ENCODE measurements at regions not wholly inside any gene's neighbourhood (a gene's known extent, or its start where the extent isn't known, plus 50 kb on each side); places are given as distances from the start of the nearest gene placed in this dataset.

DNA sequence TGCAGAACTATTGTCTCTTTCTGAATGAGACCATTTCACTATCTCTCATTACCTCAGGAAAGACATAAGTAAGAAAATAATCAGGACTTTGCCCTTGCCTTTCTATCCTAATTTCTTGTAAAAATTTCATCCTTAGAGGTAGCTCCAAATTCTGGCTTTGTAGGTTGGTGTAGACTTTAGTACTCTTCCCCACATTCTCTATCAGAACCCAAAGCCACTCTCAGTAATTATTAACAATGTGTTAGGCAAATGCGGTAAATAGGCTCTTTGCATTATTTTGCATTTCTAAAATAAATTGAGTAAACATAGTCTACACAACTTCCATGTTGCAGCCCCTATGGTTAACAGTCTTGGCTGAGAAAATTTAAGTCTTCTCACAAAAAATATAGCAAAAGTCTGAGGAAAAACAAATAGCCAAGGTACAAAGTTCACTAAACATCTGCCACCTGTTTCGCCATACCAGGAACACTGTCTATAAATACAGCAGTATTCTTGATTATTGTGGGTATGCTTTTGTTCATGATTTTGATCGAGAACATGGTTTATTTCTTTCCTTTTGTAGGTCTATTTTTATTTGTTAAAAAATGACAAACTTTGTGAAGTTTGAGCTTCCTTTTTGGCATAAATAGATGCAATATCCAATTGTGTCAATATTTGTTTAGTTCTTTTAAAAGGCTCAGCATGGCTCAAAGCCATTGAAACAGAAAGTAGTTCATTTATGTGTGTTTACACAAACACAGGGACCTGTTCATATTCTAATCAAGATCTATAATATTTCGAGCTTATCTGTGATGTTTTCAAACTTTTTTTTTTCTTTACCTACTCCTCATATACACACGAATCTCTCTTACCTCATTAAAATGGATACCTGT, 1061.5 kb downstream of the CNTNAP5 start:
- TF ChIP-seq CTCF (IDR thresholded peaks at IDR 0.05) (no peak), POLR2A (IDR thresholded peaks at IDR 0.05) (no peak)

All from lower leg skin (tissue), 3 donors.